ENCODE measurements at regions not wholly inside any gene's neighbourhood (a gene's known extent, or its start where the extent isn't known, plus 50 kb on each side); places are given as distances from the start of the nearest gene placed in this dataset.
A peak's percentile ranks its signal among the peaks of the same experiment; 100 is the strongest.

DNA sequence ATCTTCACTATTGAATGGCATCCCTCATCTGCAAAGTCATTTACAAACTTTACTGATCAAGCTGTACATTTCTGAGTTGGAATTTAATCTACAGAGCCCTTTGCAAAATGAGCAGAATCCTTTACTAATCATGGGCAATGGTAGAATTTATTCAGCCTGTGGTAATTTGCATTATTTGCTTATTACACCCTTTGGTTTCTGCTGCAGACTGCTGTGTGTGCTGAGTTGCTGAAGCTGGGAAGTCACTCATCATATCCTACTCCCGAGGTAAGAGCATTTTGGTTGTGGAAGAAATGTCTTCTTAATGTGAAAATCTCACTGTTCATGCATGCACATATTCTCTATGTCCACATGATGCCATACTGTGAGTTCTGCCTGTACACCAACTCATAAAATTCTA lies 357.4 kb upstream of the SLC39A10 start:
- H3K4me3 Mint-ChIP-seq: no peak overlapping the region
- H3K4me1 Mint-ChIP-seq: peaks cover 12% of the 10 kb centered on the region
- H3K36me3 Mint-ChIP-seq (ENCODE audit: low read depth): no peaks in the 10 kb centered on the region
- H3K27me3 Mint-ChIP-seq (ENCODE audit: low read depth): peaks cover 3% of the 10 kb centered on the region
- no peak overlapping the region for H3K27ac Mint-ChIP-seq
- TF ChIP-seq, protein P1, sequence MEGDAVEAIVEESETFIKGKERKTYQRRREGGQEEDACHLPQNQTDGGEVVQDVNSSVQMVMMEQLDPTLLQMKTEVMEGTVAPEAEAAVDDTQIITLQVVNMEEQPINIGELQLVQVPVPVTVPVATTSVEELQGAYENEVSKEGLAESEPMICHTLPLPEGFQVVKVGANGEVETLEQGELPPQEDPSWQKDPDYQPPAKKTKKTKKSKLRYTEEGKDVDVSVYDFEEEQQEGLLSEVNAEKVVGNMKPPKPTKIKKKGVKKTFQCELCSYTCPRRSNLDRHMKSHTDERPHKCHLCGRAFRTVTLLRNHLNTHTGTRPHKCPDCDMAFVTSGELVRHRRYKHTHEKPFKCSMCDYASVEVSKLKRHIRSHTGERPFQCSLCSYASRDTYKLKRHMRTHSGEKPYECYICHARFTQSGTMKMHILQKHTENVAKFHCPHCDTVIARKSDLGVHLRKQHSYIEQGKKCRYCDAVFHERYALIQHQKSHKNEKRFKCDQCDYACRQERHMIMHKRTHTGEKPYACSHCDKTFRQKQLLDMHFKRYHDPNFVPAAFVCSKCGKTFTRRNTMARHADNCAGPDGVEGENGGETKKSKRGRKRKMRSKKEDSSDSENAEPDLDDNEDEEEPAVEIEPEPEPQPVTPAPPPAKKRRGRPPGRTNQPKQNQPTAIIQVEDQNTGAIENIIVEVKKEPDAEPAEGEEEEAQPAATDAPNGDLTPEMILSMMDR (IDR thresholded peaks at IDR 0.05; ENCODE audit: unreplicated experiment in 3 of 3): no peak
- H3K9me3 Mint-ChIP-seq: peaks cover 10% of the 10 kb centered on the region

DNA sequence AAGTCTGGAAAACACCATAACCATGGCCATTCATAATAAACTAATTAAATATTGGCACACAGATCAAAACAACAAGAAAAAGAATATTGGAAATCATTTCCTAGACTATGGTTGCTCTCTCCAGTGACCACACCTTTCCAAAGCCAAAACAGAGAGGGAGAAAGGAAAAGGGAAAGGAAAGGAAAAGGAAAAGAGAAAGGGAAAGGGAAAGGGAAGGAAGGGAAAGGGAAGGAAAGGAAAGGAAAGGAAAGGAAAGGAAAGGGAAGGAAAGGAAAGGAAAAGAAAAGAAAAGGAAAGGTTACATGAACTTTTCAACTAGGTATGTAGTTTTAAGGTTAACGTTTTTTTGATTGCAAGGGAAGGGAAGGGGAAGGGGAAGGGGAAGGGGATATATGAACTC lies 360.5 kb upstream of the SLC39A10 start:
- TF ChIP-seq, protein P1 (IDR thresholded peaks at IDR 0.05; ENCODE audit: unreplicated experiment in 3 of 3): no peak
- Mint-ChIP-seq H3K9me3 (peaks cover 29% of the 10 kb centered on the region), H3K4me3 (no peak overlapping the region), H3K36me3 (ENCODE audit: low read depth) (peaks cover 4% of the 10 kb centered on the region), H3K27ac (no peak overlapping the region), H3K27me3 (ENCODE audit: low read depth) (no peaks in the 10 kb centered on the region), H3K4me1 (peaks cover 6% of the 10 kb centered on the region)

DNA sequence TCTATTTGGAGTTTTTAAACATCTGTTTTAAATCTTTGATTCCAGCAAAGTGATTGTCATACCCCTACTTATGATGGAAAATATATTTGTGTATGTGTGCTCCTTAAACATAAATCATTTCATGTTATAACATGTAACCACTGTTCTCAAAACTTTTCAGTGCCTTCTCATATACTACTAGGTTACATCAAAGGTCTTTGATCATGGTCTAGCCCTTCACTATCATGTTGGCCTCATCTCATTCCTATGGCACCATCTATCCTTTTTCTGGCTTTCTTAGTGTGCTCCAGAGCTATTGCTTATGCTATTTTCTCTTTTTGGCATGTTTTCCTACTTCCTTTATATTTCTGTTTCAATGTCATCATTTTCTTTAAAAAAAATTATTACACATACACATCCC lies 367.9 kb upstream of the SLC39A10 start:
- peak overlapping the region; percentile 14 to 90 (median 60) for H3K27ac Mint-ChIP-seq
- H3K9me3 Mint-ChIP-seq: peaks cover 17% of the 10 kb centered on the region

DNA sequence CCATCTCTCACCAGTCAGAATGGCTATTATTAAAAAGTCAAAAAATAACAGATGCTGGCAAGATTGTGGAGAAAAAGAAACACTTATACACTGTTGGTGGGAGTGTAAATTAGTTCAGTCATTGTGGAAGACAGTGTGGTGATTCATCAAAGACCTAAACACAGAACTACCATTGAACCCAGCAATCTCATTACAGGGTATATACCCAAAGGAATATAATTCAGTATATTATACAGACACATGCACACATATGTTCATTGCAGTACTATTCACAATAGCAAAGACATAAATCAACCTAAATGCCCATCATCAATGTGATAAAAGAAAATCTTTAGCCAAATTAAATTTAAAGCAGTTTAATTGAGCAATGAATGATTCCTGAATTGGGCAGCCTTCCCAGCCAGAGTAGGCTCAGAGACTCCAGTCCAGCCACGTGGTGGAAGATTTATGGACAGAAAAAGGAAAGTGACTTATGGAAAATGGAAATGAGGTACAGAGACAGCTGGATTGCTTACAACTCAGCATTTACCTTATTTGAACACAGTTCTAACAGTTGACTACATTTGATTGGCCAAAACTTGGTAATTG lies 377.1 kb upstream of the SLC39A10 start:
- no peaks in the 10 kb centered on the region for H3K36me3 Mint-ChIP-seq (ENCODE audit: low read depth)

More for the DNA sequence above, 367.9 kb upstream of the SLC39A10 start:
- Mint-ChIP-seq H3K4me1 (peaks cover 6% of the 10 kb centered on the region), H3K27me3 (ENCODE audit: low read depth) (peaks cover 3% of the 10 kb centered on the region), H3K4me3 (no peak overlapping the region), H3K36me3 (ENCODE audit: low read depth) (peaks cover under 1% of the 10 kb centered on the region)
- TF ChIP-seq, protein P1 (IDR thresholded peaks at IDR 0.05; ENCODE audit: unreplicated experiment in 3 of 3): no peak

DNA sequence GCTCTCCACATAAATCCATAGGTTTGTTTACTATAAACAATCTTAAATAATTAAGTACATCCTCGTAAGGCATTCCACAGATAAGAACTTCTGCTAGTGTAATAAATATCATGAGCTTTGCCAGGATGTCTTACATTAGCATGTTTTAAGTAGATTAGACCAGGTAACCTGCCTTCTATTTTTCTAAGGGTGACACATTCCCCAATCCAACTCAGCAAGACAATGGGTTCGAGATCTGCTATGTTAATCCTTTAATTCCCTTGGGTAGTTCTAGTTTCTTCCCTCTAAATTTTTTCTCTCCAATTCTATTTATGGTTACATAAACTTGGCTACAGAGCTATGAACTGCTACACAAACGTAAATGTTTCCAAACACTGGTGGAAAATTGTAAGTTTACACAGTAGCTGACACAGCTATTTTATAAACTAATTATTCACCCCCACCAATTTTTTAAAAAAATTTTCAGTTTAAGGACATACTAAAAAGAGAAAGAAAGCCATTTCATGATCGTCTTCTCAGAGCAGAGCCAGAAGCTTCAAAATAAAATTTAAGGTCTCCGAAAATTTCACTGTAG lies 386.5 kb upstream of the SLC39A10 start:
- Mint-ChIP-seq H3K4me3 (peak overlapping the region in 1 of 3 experiments; percentile 4), H3K9me3 (peaks cover 20% of the 10 kb centered on the region), H3K36me3 (ENCODE audit: low read depth) (no peaks in the 10 kb centered on the region), H3K4me1 (peaks cover 17% of the 10 kb centered on the region), H3K27me3 (ENCODE audit: low read depth) (no peaks in the 10 kb centered on the region), H3K27ac (peak overlapping the region; percentile 22 to 76 (median 51))
- TF ChIP-seq, protein P1 (IDR thresholded peaks at IDR 0.05; ENCODE audit: unreplicated experiment in 3 of 3): no peak

More for the DNA sequence above, 377.1 kb upstream of the SLC39A10 start:
- H3K9me3 Mint-ChIP-seq: no peaks in the 10 kb centered on the region
- peak overlapping the region in 1 of 3 experiments; percentile 59 for H3K27ac Mint-ChIP-seq
- no peak overlapping the region for H3K4me3 Mint-ChIP-seq
- TF ChIP-seq, protein P1 (IDR thresholded peaks at IDR 0.05; ENCODE audit: unreplicated experiment in 3 of 3): no peak
- H3K4me1 Mint-ChIP-seq: peaks cover 3% of the 10 kb centered on the region
- peaks cover 3% of the 10 kb centered on the region for H3K27me3 Mint-ChIP-seq (ENCODE audit: low read depth)

DNA sequence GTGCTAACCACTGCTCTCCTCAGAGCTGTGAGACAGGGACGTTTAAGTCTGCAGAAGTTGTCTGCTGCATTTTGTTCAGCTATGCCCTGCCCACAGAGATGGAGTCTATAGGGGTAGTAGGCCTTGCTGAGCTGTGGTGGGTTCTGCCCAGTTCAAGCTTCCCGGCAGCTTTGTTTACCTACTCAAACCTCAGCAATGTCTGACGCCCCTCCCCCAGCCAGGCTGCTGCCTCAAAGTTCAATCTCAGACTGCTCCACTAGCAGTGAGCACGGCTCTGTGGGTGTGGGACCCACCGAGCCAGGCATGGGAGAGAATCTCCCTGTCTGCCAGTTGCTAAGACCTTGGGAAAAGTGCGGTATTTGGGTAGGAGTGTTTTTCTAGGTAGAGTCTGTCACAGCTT lies 387.8 kb upstream of the SLC39A10 start:
- Mint-ChIP-seq H3K9me3 (peaks cover 20% of the 10 kb centered on the region), H3K27me3 (ENCODE audit: low read depth) (no peaks in the 10 kb centered on the region), H3K36me3 (ENCODE audit: low read depth) (no peaks in the 10 kb centered on the region), H3K4me1 (peaks cover 17% of the 10 kb centered on the region), H3K27ac (no peak overlapping the region), H3K4me3 (no peak overlapping the region)
- TF ChIP-seq, protein P1 (IDR thresholded peaks at IDR 0.05; ENCODE audit: unreplicated experiment in 3 of 3): no peak
